Trophoblast cell (in vitro differentiated cells and primary cell): ENCODE measurements at regions not wholly inside any gene's neighbourhood (a gene's known extent, or its start where the extent isn't known, plus 50 kb on each side); places are given as distances from the start of the nearest gene placed in this dataset.

Source experiments
- DNase-seq, 2 donors: peaks; one replicate each; pipeline ENCODE4 v3.0.0-alpha.2; 2016
- H2AFZ ChIP-seq: 2 replicates; pipeline ENCODE4 v1.6.1; 2013; ENCODE audit warnings: low read length, moderate library complexity, mild to moderate bottlenecking; ENCODE audit not compliant: insufficient read depth, poor library complexity
- H2AK5ac ChIP-seq: 2 replicates; pipeline ENCODE4 v1.6.1; 2013; ENCODE audit warnings: mild to moderate bottlenecking, low read length
- H2BK120ac ChIP-seq: 2 replicates; pipeline ENCODE4 v1.6.1; 2013; ENCODE audit warnings: low read length, mild to moderate bottlenecking, moderate library complexity; ENCODE audit not compliant: insufficient read depth, poor library complexity
- H2BK12ac ChIP-seq: 2 replicates; pipeline ENCODE4 v1.6.1; 2013; ENCODE audit warnings: mild to moderate bottlenecking, low read length, moderate library complexity
- H2BK5ac ChIP-seq: 2 replicates; pipeline ENCODE4 v1.6.1; 2013; ENCODE audit warnings: low read length, low read depth, moderate library complexity, mild to moderate bottlenecking; ENCODE audit not compliant: poor library complexity
- H3K14ac ChIP-seq: 2 replicates; pipeline ENCODE4 v1.6.1; 2013; ENCODE audit warnings: mild to moderate bottlenecking, low read length
- H3K18ac ChIP-seq: 2 replicates; pipeline ENCODE4 v1.6.1; 2013; ENCODE audit warnings: mild to moderate bottlenecking, low read length
- H3K23ac ChIP-seq: 2 replicates; pipeline ENCODE4 v1.6.1; 2013; ENCODE audit warnings: low read length
- H3K27ac ChIP-seq: 2 replicates; pipeline ENCODE4 v1.5.1; 2013; ENCODE audit warnings: low read depth, mild to moderate bottlenecking, inconsistent platforms, low read length, moderate library complexity
- H3K27me3 ChIP-seq: 2 replicates; pipeline ENCODE4 v1.6.1; 2013; ENCODE audit warnings: inconsistent platforms, mild to moderate bottlenecking, low read length, moderate library complexity; ENCODE audit not compliant: insufficient read depth
- H3K36me3 ChIP-seq, 2 experiments: 1 replicate in 1 of 2; 2 replicates in 1 of 2; pipeline ENCODE4 v1.6.1; 2013; ENCODE audit warnings: low read length in 2 of 2, mild to moderate bottlenecking in 2 of 2, moderate library complexity in 1 of 2; ENCODE audit not compliant: insufficient read depth in 2 of 2, control insufficient read depth in 1 of 2
- H3K4ac ChIP-seq: 2 replicates; pipeline ENCODE4 v1.6.1; 2013; ENCODE audit warnings: low read depth, mild to moderate bottlenecking, low read length, moderate library complexity
- H3K4me1 ChIP-seq, 2 experiments: 1 replicate in 1 of 2; 2 replicates in 1 of 2; pipeline ENCODE4 v1.6.1; 2013; ENCODE audit warnings: low read length in 2 of 2, mild to moderate bottlenecking in 2 of 2, moderate library complexity in 1 of 2; ENCODE audit not compliant: insufficient read depth in 2 of 2, control insufficient read depth in 1 of 2
- H3K4me2 ChIP-seq: 2 replicates; pipeline ENCODE4 v1.6.1; 2013; ENCODE audit warnings: inconsistent platforms, mild to moderate bottlenecking, low read length, moderate library complexity
- H3K4me3 ChIP-seq: 2 replicates; pipeline ENCODE4 v1.5.1; 2013; ENCODE audit warnings: mild to moderate bottlenecking, low read depth, low read length, inconsistent platforms
- H3K79me1 ChIP-seq: one replicate; pipeline ENCODE4 v1.6.1; 2013; ENCODE audit warnings: low read length
- H3K79me2 ChIP-seq: 2 replicates; pipeline ENCODE4 v1.6.1; 2013; ENCODE audit warnings: low read length, mild to moderate bottlenecking; ENCODE audit not compliant: control insufficient read depth, insufficient read depth, poor library complexity
- H3K9ac ChIP-seq: 2 replicates; pipeline ENCODE4 v1.6.1; 2013; ENCODE audit warnings: mild to moderate bottlenecking, low read length
- H3K9me3 ChIP-seq: 2 replicates; pipeline ENCODE4 v1.6.1; 2013; ENCODE audit warnings: low read depth, mild to moderate bottlenecking, control low read depth, inconsistent platforms, low read length; ENCODE audit not compliant: insufficient read depth
- H4K12ac ChIP-seq: 2 replicates; pipeline ENCODE4 v1.6.1; 2013; ENCODE audit warnings: low read depth, mild to moderate bottlenecking, low read length, moderate library complexity
- H4K8ac ChIP-seq: 2 replicates; pipeline ENCODE4 v1.6.1; 2013; ENCODE audit warnings: low read depth, mild to moderate bottlenecking, low read length, moderate library complexity
- H4K91ac ChIP-seq: one replicate; pipeline ENCODE4 v1.6.1; 2013; ENCODE audit warnings: low read depth, mild to moderate bottlenecking, low read length, moderate library complexity
- WGBS: extraction: QIAGEN DNeasy Blood & Tissue Kit; methylation state at CpG from one replicate; pipeline ENCODE4 v1.1.7; 2013; ENCODE audit warnings: missing lambda C conversion rate; ENCODE audit not compliant: insufficient read length, insufficient coverage; ENCODE audit errors: extremely low coverage; 5-methylcytosine and 5-hydroxymethylcytosine counted together

GRCh38 chr9:71479621-71480020, 288.7 kb downstream of the CEMIP2 start:
- Histone ChIP-seq H2BK120ac (no peak overlapping the region), H3K79me1 (no peaks in the 10 kb centered on the region), H2BK5ac (no peak overlapping the region), H3K18ac (no peak overlapping the region), H3K27me3 (no peaks in the 10 kb centered on the region), H3K14ac (no peak overlapping the region), H3K23ac (no peak overlapping the region), H3K4me1 (no peaks in the 10 kb centered on the region), H3K27ac (no peak overlapping the region), H3K4ac (no peak overlapping the region), H2AFZ (no peak overlapping the region), H2AK5ac (no peak overlapping the region), H2BK12ac (no peak overlapping the region), H3K4me3 (no peak overlapping the region), H3K79me2 (no peaks in the 10 kb centered on the region), H3K36me3 (no peaks in the 10 kb centered on the region), H3K4me2 (no peak overlapping the region), H4K12ac (no peak overlapping the region), H4K8ac (no peak overlapping the region), H3K9ac (no peak overlapping the region), H4K91ac (no peak overlapping the region), H3K9me3 (no peaks in the 10 kb centered on the region)
- no CpG with 5 or more reads among the region's 4 CpGs for WGBS
- DNase-seq: no peak

- DNase-seq: no peak
- H3K9ac ChIP-seq: no peak overlapping the region
Measured at GRCh38 chr9:71472400-71472799, 295.9 kb downstream of the CEMIP2 start.

GRCh38 chr9:71465392-71465791, 302.9 kb downstream of the CEMIP2 start:
- Histone ChIP-seq H3K4me2 (no peak overlapping the region), H3K4ac (no peak overlapping the region), H3K36me3 (no peaks in the 10 kb centered on the region), H2BK5ac (no peak overlapping the region), H3K9me3 (no peaks in the 10 kb centered on the region), H2AK5ac (no peak overlapping the region), H2BK120ac (no peak overlapping the region), H4K91ac (no peak overlapping the region), H3K27ac (no peak overlapping the region), H4K8ac (no peak overlapping the region), H3K79me1 (no peaks in the 10 kb centered on the region), H3K23ac (no peak overlapping the region), H3K14ac (no peak overlapping the region), H3K79me2 (no peaks in the 10 kb centered on the region), H4K12ac (no peak overlapping the region), H3K27me3 (no peaks in the 10 kb centered on the region), H3K4me3 (no peak overlapping the region), H3K4me1 (no peaks in the 10 kb centered on the region), H2BK12ac (no peak overlapping the region), H3K9ac (no peak overlapping the region), H2AFZ (no peak overlapping the region), H3K18ac (no peak overlapping the region)
- WGBS: no CpG with 5 or more reads among the region's 4 CpGs
- no peak for DNase-seq

More at GRCh38 chr9:71472400-71472799, 295.9 kb downstream of the CEMIP2 start:
- Histone ChIP-seq H3K27me3 (no peaks in the 10 kb centered on the region), H2AK5ac (no peak overlapping the region), H3K79me1 (no peaks in the 10 kb centered on the region), H3K4me1 (no peaks in the 10 kb centered on the region), H3K4me3 (no peak overlapping the region), H3K4ac (no peak overlapping the region), H4K8ac (no peak overlapping the region), H3K27ac (no peak overlapping the region), H4K91ac (no peak overlapping the region), H3K4me2 (no peak overlapping the region), H2BK5ac (no peak overlapping the region), H3K9me3 (no peaks in the 10 kb centered on the region), H4K12ac (no peak overlapping the region), H2AFZ (no peak overlapping the region), H3K79me2 (no peaks in the 10 kb centered on the region), H2BK120ac (no peak overlapping the region), H3K18ac (no peak overlapping the region), H2BK12ac (no peak overlapping the region), H3K23ac (no peak overlapping the region), H3K36me3 (no peaks in the 10 kb centered on the region), H3K14ac (no peak overlapping the region)
- WGBS: no CpG with 5 or more reads among the region's 3 CpGs

- H2AFZ ChIP-seq: no peak overlapping the region
- no peak overlapping the region for H4K12ac ChIP-seq
- H4K91ac ChIP-seq: no peak overlapping the region
- no peak overlapping the region for H3K4me2 ChIP-seq
- H3K79me1 ChIP-seq: no peaks in the 10 kb centered on the region
- H3K18ac ChIP-seq: no peak overlapping the region
- H2BK12ac ChIP-seq: no peak overlapping the region
- peak overlapping the region; percentile 4 for H3K27ac ChIP-seq
- H3K79me2 ChIP-seq: no peaks in the 10 kb centered on the region
- H2BK5ac ChIP-seq: no peak overlapping the region
- H2AK5ac ChIP-seq: no peak overlapping the region
- H3K4ac ChIP-seq: no peak overlapping the region
- H3K23ac ChIP-seq: no peak overlapping the region
- no peak overlapping the region for H3K14ac ChIP-seq
- H3K4me1 ChIP-seq: no peaks in the 10 kb centered on the region
- DNase-seq: no peak
- H4K8ac ChIP-seq: no peak overlapping the region
- H3K9me3 ChIP-seq: no peaks in the 10 kb centered on the region
- no peak overlapping the region for H3K9ac ChIP-seq
- no peak overlapping the region for H2BK120ac ChIP-seq
- no peak overlapping the region for H3K4me3 ChIP-seq
- no peaks in the 10 kb centered on the region for H3K27me3 ChIP-seq
- H3K36me3 ChIP-seq: no peaks in the 10 kb centered on the region
Measured at GRCh38 chr9:71459082-71459481, 309.2 kb downstream of the CEMIP2 start.
